ENCODE measurements at regions not wholly inside any gene's neighbourhood (a gene's known extent, or its start where the extent isn't known, plus 50 kb on each side); places are given as distances from the start of the nearest gene placed in this dataset.

DNA sequence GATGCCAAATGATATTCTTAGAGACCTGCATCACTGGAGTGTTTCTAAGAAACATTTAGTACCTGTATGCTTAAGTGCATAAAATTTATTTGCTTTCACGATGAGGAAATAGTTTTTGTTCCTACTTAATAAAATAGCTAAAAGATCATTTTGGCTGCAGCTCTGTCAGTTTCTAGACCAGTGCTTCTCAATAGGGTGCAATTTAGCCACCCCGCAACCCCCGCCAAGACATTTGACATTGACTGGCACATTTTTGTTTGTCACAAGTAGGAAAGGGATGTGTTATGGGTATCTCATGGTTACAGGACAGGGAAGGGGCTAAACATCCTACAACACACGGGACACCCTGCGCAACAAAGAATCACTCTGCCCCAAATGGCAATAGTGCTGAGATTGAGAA is 335.7 kb upstream of the HSF2 start:
- DNase-seq (ENCODE audit: low spot score): no peak

- no peak for DNase-seq (ENCODE audit: low spot score)
Observed at GRCh38 chr6:122066200-122066599, 333.3 kb upstream of the HSF2 start.

DNA sequence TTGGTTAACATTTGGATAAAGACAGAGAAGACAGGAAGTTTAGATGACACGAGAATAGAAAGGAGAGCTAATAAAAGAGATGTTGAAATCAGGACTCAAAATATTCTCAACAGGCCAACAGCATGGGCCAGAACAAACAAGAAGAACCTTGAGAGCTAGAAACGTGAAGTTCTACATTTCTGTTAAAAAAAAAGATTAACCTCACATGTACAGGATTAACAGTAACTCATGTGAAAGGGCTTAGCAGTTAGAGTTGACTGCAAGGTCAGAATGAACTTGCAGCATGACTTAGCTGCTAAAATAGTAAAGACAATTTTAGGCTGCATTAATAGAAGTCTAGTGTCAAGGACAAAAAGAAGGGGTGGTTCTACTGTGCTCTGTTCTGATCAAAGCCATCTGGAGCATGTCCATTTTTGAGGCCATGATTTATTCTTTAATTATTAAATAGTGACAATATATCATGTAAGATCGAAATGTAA is 331.1 kb upstream of the HSF2 start:
- DNase-seq (ENCODE audit: low spot score): no peak

- no peak for DNase-seq (ENCODE audit: low spot score)
Observed at GRCh38 chr6:122069932-122070331, 329.5 kb upstream of the HSF2 start.

DNA sequence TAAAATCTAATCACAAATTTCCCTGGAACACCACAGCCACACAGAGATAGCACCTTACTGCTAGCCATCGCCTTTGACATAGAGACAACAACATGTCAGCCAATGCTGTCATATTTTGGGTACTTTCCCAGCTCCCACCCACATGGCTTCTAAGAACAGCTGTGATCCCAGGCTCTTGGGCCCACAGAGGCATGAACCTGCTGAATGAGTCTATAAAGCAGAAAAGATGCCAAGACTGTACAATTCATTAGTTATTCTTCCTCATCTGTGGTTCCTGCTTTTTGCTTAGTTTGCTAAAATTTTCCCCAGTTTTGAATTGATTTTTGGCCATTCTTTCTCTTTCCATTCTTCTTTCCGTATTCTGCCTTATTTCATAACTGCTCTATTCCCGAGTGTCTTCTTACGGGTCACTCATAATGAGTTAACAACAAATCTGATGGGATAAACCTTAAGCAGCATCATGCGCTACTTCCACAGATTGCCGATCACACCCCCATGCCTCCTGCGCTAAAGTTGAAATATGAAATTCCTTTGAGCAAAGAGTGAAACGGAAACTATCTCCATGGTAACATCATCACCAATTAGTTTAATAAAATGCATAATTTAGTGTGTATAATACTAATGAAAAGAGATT is 327.3 kb upstream of the HSF2 start:
- no peak for DNase-seq (ENCODE audit: low spot score)

GRCh38 chr6:122075084-122075838 is 324.2 kb upstream of the HSF2 start:
- no peak for DNase-seq (ENCODE audit: low spot score)

GRCh38 chr6:122075917-122076316 is 323.5 kb upstream of the HSF2 start:
- no peak for DNase-seq (ENCODE audit: low spot score)

DNA sequence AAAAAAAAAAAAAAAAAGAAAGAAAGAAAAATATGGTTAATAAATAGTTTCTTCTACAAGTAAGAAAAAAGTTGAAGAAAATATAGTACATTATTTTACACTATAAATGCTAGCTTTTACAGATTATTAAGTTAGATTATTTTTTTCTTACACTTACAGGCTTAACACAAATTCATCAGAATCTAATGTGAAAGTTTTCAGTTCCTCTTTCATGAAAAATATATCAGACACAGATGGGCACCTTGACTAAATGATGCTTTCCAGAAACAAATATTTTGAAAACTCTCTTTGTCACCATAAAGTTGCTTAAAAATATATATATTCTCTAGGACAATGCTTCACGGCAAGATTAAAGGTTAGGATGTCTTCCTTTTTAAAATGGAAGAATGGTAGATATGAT is 321.8 kb upstream of the HSF2 start:
- DNase-seq (ENCODE audit: low spot score): no peak

GRCh38 chr6:122078481-122078880 is 321.0 kb upstream of the HSF2 start:
- DNase-seq (ENCODE audit: low spot score): no peak

DNA sequence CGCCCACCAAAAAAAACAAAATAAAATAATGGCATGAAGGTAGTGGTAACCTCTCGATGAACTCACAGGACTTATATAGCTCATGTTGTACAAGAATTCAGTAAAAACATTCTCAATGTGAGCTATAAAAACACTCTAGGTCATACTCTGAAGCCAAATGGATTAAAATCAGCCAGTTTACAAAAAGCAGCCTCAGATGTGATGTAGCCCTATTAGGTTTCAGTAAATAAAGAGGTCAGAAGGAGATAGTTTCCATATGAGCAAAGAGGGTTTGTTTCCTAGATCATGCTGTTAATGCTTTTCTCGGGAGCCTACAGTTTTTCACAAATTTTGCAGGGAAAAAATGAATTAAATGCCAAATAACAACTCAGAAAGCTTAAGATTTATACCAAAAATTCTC is 319.5 kb upstream of the HSF2 start:
- no peak for DNase-seq (ENCODE audit: low spot score)

DNA sequence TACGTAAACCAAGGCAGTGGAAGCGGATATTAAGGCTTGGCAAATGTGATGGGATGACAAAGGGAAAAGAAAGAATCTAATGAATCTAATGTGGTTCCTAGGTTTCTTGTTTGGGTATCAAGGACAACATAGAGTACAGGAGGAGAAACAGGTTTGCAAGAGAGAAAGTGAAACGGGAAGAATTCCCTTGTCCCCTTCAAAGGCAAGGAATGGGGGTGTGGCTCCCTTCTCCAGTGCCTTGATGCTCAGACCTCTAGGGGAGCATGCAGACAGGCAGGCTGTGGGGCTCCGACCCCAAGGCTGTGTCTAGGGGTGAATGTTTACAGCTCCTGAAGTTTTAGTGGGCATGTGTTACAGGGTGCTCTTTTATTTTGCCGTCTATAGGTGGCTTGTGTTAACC is 317.5 kb upstream of the HSF2 start:
- no peak for DNase-seq (ENCODE audit: low spot score)

DNA sequence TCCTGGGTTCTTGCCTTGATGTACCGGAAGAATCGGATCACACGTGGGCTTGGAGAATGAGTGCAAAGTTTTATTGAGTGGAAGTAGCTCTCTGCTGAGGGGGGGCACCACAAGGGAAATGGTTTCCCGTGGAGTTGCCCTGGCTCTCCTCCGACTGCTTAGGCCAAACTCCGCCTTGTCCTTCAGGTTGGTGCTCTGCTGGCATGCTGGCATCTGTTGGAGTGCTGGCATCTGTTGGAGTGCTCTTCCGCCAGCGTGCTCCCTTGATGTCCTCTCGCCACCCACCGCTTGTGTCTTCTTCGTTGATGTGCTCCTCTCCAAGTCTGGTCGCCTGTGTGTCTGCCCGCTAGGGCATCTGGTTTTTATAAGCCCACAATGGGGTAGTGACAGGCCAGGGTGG is 317.1 kb upstream of the HSF2 start:
- DNase-seq (ENCODE audit: low spot score): no peak

GRCh38 chr6:122092366-122092765 is 307.1 kb upstream of the HSF2 start:
- no peak for DNase-seq (ENCODE audit: low spot score)

DNA sequence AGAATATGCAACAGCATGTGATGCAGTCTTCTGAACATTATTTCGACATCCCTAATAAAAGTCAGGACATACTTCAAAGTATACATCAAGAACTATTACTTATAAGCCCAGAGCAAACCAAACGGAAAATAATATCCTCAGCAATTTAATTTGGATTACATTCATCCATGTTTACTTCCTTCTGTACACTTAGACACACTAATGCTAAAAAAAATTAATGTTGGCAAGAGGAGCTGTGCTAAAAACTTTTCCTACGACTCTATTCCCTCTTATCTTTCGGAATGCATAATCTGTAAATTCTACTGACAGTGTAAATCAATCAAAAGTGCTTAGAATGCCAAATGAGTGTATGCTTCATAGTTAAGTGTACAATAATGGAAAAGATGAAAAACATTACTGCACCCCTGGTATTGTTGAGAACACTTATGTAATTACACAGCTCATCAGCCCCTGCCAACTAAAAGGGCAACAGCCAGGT is 301.2 kb upstream of the HSF2 start:
- DNase-seq (ENCODE audit: low spot score): no peak

- DNase-seq (ENCODE audit: low spot score): no peak
Observed at GRCh38 chr6:122102026-122102425, 297.4 kb upstream of the HSF2 start.

DNA sequence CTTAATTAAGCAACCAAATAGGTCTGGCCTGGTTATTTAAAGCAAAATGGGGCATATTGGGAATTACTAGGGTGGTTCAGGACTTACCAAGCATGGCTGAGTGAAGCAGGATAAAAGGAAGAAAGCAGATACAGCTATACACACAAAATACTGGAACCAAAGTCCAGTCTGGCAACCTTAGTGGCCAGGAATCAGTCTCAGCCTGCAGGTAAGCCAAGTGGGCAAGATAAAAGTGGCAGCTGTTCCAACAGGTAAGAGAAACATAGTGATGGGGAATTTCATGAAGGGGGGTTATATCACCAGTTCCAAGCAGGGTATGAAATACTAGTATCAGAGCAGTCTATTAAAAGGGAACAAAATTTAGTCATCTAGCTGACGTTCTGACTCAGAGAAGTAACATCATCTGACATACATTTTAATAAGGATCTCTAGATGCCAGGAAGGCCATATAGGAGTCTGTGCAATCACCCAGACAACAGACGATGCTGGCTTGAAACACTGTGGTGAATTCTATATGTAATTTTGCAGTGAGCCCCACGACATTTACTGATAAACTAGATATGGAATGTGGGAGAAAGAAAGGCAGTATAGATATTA is 292.1 kb upstream of the HSF2 start:
- no peak for DNase-seq (ENCODE audit: low spot score)

GRCh38 chr6:122109075-122109474 is 290.4 kb upstream of the HSF2 start:
- DNase-seq (ENCODE audit: low spot score): no peak

DNA sequence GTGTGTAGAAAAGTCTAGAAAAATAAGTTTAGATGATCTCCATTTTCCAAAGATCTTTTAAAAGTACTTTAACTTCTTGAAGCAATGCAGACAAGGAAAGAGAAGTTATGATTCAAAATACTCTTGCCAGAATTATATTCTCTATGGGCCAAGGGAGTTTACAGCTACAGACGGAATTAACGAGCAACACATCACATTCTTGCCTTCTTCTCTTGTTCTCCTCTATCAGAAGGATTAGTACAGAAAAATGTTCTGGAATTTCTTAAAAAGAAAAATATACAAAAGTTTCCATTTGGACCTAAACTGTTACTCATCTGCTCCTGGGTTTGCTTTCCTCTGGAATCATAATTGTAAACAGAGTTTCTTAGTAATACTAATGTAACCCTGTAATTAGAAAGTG is 284.7 kb upstream of the HSF2 start:
- no peak for DNase-seq (ENCODE audit: low spot score)

DNA sequence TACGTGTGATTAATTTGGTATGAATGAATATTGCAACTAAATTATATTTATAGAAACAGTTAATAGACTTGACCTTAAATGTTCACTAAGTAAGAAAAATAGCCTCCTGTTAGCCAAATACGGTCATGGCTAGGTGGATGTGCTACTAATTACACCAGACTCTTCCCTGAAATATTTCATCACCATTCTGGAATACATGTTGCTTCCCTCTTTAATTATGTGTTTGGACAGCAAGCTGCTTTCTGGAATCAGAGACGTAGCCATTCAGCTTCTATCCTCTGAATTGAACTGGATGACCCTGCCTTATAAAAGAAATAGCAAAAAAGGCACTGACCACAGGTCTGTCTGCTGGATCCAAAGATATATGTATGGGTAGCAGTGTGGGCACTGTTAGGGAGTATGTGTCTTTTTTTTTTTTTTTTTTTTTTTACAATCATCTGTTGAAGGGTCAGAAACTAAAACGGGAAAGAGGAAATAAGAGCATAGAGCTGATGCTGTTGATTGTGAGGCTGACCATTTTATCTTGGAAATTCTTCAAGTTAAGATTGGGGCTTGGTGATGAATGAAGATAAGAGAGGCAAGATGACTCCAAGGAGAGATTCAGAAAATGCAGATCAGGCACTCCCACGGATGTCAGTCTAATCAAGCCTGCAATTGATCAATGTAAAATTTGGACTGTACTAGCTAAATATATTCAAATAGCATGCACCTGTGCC is 283.2 kb upstream of the HSF2 start:
- no peak for DNase-seq (ENCODE audit: low spot score)

GRCh38 chr6:122116835-122117627 is 282.4 kb upstream of the HSF2 start:
- DNase-seq (ENCODE audit: low spot score): no peak

DNA sequence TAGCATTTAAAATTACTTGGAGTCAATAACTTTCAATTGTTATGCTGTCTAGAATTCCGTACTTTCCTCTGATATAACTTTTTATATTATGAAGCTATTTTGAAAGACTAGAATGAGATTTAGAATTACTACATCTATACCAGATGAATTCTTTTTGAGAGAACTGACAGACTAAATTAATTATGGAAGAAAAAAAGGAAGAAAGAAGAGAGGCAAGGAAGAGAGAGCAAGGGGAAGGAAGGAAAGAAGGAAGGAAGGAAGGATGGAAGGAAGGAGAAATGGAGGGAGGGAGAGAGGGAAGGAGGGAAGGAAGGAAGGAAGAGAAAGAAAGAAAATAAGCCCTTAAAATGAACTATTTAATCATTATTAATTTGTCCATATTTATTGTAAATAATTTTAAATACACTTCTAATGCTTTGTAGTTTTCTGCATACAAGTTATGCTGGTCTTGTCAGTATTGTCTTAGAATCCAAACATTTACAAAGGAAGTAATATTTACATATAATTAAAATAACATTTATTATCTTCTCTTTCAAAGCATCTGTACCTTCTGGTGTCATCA is 280.4 kb upstream of the HSF2 start:
- DNase-seq (ENCODE audit: low spot score): no peak

- DNase-seq (ENCODE audit: low spot score): no peak
Observed at GRCh38 chr6:122122202-122122601, 277.2 kb upstream of the HSF2 start.

Data from germinal center (tissue), 1 donor.